NOMO-1 treated with DMSO at 0.1 percent for 48 hours (cell line): ENCODE measurements at regions not wholly inside any gene's neighbourhood (a gene's known extent, or its start where the extent isn't known, plus 50 kb on each side); places are given as distances from the start of the nearest gene placed in this dataset.

Experiments used
- DNase-seq: peaks from one replicate; lab custom pipeline; 2025; ENCODE audit not compliant: unreplicated experiment; lab: John Stamatoyannopoulos, UW

GRCh38 chr1:181863736-181864135 is 197.8 kb downstream of the ZNF648 start:
- DNase-seq: no peak

GRCh38 chr1:181863006-181863405 is 198.5 kb downstream of the ZNF648 start:
- DNase-seq: no peak

GRCh38 chr1:181858135-181858534 is 203.4 kb downstream of the ZNF648 start:
- no peak for DNase-seq
